NB4 (cell line): ENCODE measurements at regions not wholly inside any gene's neighbourhood (a gene's known extent, or its start where the extent isn't known, plus 50 kb on each side); places are given as distances from the start of the nearest gene placed in this dataset.

ENCODE experiments used
- DNase-seq: peaks from one replicate; pipeline ENCODE4 v3.0.0; 2010; ENCODE audit warnings: low read depth
- H3K4me3 ChIP-seq: one replicate; pipeline ENCODE4 v1.5.1; 2011; ENCODE audit warnings: mild to moderate bottlenecking, low read depth, low read length, moderate library complexity
- MYC ChIP-seq: IDR thresholded peaks from 2 replicates; pipeline ENCODE4 v1.6.1; 2011; ENCODE audit warnings: low read depth, low read length
- POLR2A ChIP-seq: IDR thresholded peaks from 2 replicates; pipeline ENCODE4 v1.6.1; 2011; ENCODE audit warnings: mild to moderate bottlenecking; ENCODE audit not compliant: insufficient read length; ENCODE audit errors: extremely low read depth
- TF ChIP-seq, protein P1 (sequence below): IDR thresholded peaks from 2 replicates; pipeline ENCODE4 v1.6.1; 2011; ENCODE audit warnings: low read depth, low read length
- TF ChIP-seq, protein P2 (sequence below): IDR thresholded peaks from one replicate; pipeline ENCODE4 v1.5.1; 2012; ENCODE audit warnings: low read depth, low read length

DNA sequence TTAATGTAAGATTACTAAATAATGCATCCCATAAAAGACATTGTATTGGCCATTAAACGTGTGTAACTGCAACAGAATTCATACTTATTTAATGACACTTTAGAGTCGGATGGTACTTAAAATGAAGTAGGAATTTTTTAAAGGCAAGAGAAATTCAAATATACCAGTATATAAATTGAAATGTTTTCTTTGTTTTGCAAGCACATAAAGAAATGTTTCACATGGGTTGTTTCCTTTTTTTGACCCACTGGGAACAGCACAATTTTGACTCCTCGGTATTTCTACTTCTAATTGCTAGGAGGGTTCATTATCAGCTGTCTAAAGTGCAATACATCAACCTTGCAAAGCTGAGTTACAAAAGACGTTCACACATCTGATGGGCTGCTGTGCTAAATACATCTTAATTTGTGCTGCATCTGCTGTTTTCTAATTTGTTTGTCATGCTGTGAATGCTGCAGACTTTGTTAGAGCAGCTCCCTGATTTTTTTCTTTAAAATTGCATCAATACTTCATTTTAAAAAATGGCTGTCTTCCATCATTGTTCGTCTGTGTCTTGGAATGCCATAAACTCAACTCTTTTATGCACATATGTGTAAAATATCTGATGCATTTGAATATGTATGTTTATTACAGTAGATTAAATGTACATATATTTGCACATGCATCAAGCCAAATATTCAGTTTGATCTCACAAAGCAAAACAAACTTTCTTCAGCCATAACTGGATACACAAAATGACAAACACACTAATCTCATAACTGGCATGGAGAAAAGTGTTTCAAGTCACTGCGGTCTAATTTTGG lies 454.0 kb upstream of the GRAMD2B start:
- DNase-seq = no peak
- TF ChIP-seq, protein P1, sequence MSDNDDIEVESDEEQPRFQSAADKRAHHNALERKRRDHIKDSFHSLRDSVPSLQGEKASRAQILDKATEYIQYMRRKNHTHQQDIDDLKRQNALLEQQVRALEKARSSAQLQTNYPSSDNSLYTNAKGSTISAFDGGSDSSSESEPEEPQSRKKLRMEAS = no peak
- TF ChIP-seq POLR2A = no peak
- TF ChIP-seq, protein P2, sequence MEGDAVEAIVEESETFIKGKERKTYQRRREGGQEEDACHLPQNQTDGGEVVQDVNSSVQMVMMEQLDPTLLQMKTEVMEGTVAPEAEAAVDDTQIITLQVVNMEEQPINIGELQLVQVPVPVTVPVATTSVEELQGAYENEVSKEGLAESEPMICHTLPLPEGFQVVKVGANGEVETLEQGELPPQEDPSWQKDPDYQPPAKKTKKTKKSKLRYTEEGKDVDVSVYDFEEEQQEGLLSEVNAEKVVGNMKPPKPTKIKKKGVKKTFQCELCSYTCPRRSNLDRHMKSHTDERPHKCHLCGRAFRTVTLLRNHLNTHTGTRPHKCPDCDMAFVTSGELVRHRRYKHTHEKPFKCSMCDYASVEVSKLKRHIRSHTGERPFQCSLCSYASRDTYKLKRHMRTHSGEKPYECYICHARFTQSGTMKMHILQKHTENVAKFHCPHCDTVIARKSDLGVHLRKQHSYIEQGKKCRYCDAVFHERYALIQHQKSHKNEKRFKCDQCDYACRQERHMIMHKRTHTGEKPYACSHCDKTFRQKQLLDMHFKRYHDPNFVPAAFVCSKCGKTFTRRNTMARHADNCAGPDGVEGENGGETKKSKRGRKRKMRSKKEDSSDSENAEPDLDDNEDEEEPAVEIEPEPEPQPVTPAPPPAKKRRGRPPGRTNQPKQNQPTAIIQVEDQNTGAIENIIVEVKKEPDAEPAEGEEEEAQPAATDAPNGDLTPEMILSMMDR = no peak
- TF ChIP-seq MYC = no peak
- no peak overlapping the region for H3K4me3 ChIP-seq

DNA sequence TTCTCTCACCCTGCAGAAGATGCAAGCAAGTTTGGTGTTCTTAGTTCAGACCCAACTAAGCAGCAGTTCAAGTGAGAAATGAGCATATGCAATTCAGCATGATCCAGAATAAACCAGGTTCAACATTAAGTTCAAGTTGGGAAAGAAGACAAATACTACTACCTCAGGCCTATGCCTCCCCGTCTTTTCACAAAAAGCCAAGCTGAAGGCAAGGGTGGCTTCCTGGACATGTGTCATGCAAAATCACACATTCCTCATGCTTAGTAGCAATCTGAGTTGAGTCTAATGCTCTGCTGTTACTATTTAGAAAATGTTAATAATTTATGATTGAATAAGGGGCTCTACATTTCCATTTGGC lies 453.4 kb upstream of the GRAMD2B start:
- TF ChIP-seq MYC (no peak), POLR2A (no peak)
- TF ChIP-seq, protein P2 = no peak
- TF ChIP-seq, protein P1 = no peak
- DNase-seq = no peak
- no peak overlapping the region for H3K4me3 ChIP-seq

DNA sequence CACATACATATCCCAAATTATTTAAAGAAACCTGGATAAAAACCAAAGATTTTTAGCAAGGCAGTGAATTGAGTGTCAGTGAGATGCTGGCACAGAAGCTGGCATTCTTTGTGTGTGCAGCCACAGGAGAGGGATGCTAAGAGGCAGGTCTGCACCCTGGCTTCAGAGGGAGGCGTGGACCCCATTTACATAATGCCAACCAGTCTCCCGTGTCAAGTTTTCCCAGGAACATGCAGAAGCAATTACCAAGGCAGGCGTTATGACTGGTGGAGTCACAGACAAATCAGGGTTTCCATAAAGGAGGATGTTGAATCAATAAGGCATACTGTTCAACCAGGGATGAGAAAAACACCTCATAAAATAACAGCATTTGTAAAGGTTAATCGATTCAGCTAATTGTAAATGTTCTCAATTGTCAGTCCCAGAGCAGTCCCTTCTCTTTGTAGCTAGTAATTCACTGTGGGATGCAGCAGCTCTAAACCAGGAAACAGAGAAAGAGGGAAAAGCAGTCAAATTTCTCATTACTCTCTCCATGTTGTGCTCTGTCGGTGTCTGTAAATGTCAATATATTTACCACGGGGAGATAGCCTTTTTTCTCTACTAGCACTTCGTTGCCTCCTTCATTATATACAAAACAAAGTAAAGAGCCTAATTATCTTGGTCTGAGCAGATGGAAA lies 452.4 kb upstream of the GRAMD2B start:
- H3K4me3 ChIP-seq = no peak overlapping the region
- TF ChIP-seq, protein P1 = no peak
- TF ChIP-seq POLR2A (no peak), MYC (no peak)
- TF ChIP-seq, protein P2 = no peak
- no peak for DNase-seq

DNA sequence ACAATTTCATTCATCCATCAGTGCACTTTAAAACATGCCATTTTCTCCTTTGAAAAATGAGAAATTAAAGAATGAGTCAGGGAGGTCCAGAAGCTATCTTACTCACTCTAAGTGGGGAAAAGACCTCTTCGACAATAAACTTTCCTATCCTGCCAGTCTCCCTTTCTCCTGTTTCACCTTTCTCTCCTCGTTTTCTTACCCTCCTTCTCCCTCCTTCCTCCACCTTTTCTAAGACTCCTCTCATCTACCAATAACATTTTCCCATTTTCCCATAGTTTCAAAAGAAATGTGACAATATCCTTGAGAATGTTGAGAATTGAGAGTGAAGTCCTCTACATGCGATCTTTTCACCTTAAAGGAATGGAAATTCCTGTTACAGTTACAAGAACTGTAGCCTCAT lies 450.5 kb upstream of the GRAMD2B start:
- no peak overlapping the region for H3K4me3 ChIP-seq
- TF ChIP-seq, protein P2 = no peak
- TF ChIP-seq, protein P1 = no peak
- no peak for TF ChIP-seq MYC
- no peak for TF ChIP-seq POLR2A
- no peak for DNase-seq

DNA sequence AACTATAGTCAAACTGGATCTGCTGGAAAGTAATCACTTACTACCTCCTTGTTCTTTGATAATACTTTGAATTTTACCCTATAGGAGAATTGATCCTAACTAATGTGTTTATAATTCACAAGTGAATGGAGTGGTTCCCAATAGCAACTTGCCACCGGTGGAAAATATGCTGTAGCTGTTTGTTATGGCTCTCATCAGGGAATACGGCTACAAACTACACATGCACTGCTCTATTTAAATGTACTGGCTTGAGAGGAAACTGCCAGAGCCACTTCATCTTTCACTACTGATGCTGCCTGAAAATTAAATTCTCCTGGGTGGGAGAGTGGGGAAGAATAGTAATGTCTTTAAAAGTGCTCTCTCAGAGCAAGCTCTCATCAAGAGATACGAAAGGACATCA lies 448.5 kb upstream of the GRAMD2B start:
- H3K4me3 ChIP-seq = no peak overlapping the region
- TF ChIP-seq, protein P1 = no peak
- TF ChIP-seq MYC = no peak
- TF ChIP-seq POLR2A = no peak
- TF ChIP-seq, protein P2 = no peak
- DNase-seq = no peak
